Heart right ventricle (tissue), 16 donors: ENCODE measurements at regions not wholly inside any gene's neighbourhood (a gene's known extent, or its start where the extent isn't known, plus 50 kb on each side); places are given as distances from the start of the nearest gene placed in this dataset.
A peak's percentile ranks its signal among the peaks of the same experiment; 100 is the strongest.

Experiments used
- ATAC-seq, 8 donors: fragments of 200-7000 bp; cut with Tn5 transposase; one replicate each; pipeline ENCODE4 v1.9.1; 2020; ENCODE audit warnings: mild to moderate bottlenecking in 8 of 8, moderate library complexity in 8 of 8, moderate number of reproducible peaks in 1 of 8
- DNase-seq, 2 donors: peaks; one replicate each; pipeline ENCODE4 v3.0.0-alpha.2; 2020
- H3K27ac ChIP-seq, 10 donors: fragments of 200-600 bp; sonication (generic) in 2 of 10; one replicate each; pipeline versions ENCODE4 v1.5.0 to v1.8.0; 2020 to 2022; ENCODE audit warnings: mild to moderate bottlenecking in 3 of 10
- H3K27me3 ChIP-seq, 7 donors: fragments of 200-600 bp; one replicate each; pipeline ENCODE4 v1.8.0; 2021 to 2022; ENCODE audit warnings: mild to moderate bottlenecking in 2 of 7
- H3K36me3 ChIP-seq, 9 donors: fragments of 200-600 bp; sonication (generic) in 1 of 9; one replicate each; pipeline versions ENCODE4 v1.5.0 to v1.8.0; 2020 to 2022; ENCODE audit warnings: mild to moderate bottlenecking in 2 of 9
- H3K4me1 ChIP-seq, 9 donors: fragments of 200-600 bp; sonication (generic) in 1 of 9; one replicate each; pipeline versions ENCODE4 v1.5.0 to v1.8.0; 2020 to 2022; ENCODE audit warnings: mild to moderate bottlenecking in 4 of 9
- H3K4me3 ChIP-seq, 10 donors: fragments of 200-600 bp; sonication (generic) in 2 of 10; one replicate each; pipeline versions ENCODE4 v1.5.0 to v1.8.0; 2020 to 2022; ENCODE audit warnings: mild to moderate bottlenecking in 7 of 10, moderate library complexity in 2 of 10
- H3K9me3 ChIP-seq, 11 donors: fragments of 200-600 bp in 10 of 11; sonication (generic) in 2 of 11; one replicate each; pipeline versions ENCODE4 v1.5.0 to v1.8.0; 2013 to 2022; ENCODE audit warnings: mild to moderate bottlenecking in 2 of 11, control low read depth in 1 of 11, moderate library complexity in 1 of 11
- CTCF ChIP-seq, 9 donors: fragments of 200-600 bp; sonication (generic) in 2 of 9; IDR thresholded peaks; one replicate each; pipeline versions ENCODE4 v1.5.0 to v1.8.0; 2021 to 2022; ENCODE audit warnings: antibody characterized with exemption in 9 of 9, mild to moderate bottlenecking in 5 of 9, moderate library complexity in 1 of 9
- WGBS, 2 donors: extraction: QIAGEN DNeasy Blood & Tissue Kit; methylation state at CpG; one replicate each; pipeline ENCODE4 v1.1.7; 2013; ENCODE audit warnings: inconsistent platforms in 1 of 2; 5-methylcytosine and 5-hydroxymethylcytosine counted together
- intact Hi-C, 10 donors: fragments of 100-400 bp; cut with DNase I; formaldehyde crosslinking; loops; one replicate each; pipeline versions ENCODE4 v1.11.1 to v1.14.2; 2022
- donor health status: Arrhythmogenic right ventricular cardiomyopathy.
- donor health status: ischemic (EF 13 %, LVEDD 7.1; RV severe dilation, severe dysfunction).
- donor health status: healthy with polysubstance abuse.
- donor health status: DM: no; HTN: yes; CAD: no.
- donor health status: DM: no; HTN: no; CAD: no.
- donor health status: ischemic (EF 25% LVEDD 6.9; RV normal size, moderate dysfunction).
- donor health status: ischemic (EF 25% LVEDD 5.7; RV mildly dilated, moderate dysfunction).
- donor health status: healthy.
- donor health status: DM: yes; HTN: yes; CAD: no.
- donor health status: Ischemic cardiomyopathy.
- donor health status: ischemic (EF 35%, LVEDD 5.7; RV mildly dilated, moderate dysfunction).
- donor health status: nonischemic (EF 11% LVEDD 7.7; RV severe dilation, severe dysfunction).
- donor health status: DM: yes; HTN: yes; CAD: no.
- donor health status: PGD.
- donor health status: ischemic (EF 29% LVEDD 5.4; RV normal size, mild dysfunction).
- donor health status: nonischemic (EF 23%, LVEDD 6.1; RV moderate dilation, normal function).

GRCh38 chr22:27531782-27532530 lies 269.6 kb downstream of the MN1 start:
- Histone ChIP-seq H3K9me3 (peaks cover 0 to 10% (median 0%) of the 10 kb centered on the region in 11 donors), H3K4me3 (no peak overlapping the region), H3K36me3 (no peaks in the 10 kb centered on the region), H3K27me3 (peaks cover 0 to 16% (median 9%) of the 10 kb centered on the region in 7 donors), H3K4me1 (peaks cover 0 to 11% (median 0%) of the 10 kb centered on the region in 9 donors), H3K27ac (peak overlapping the region in 3 of 10 donors; percentile 7 to 37 (median 15))
- DNase-seq (no peak), ATAC-seq (peak in 6 of 8 donors; percentile 57 to 80 (median 74))
- intact Hi-C loops, result no loop called here
- WGBS, 2 donors, result 66 to 70% methylated on average over 8 of the region's 8 CpGs
- TF ChIP-seq CTCF (IDR thresholded peaks at IDR 0.05), result no peak

- Histone ChIP-seq H3K4me1 (peaks cover 0 to 20% (median 5%) of the 10 kb centered on the region in 9 donors), H3K9me3 (peaks cover 0 to 10% (median 0%) of the 10 kb centered on the region in 11 donors), H3K27ac (no peak overlapping the region), H3K27me3 (peaks cover 0 to 16% (median 9%) of the 10 kb centered on the region in 7 donors), H3K36me3 (no peaks in the 10 kb centered on the region), H3K4me3 (no peak overlapping the region)
- ATAC-seq (no peak), DNase-seq (no peak)
- intact Hi-C loops, result no loop called here
- 79 to 81% methylated on average over 8 of the region's 8 CpGs for WGBS, 2 donors
- TF ChIP-seq CTCF (IDR thresholded peaks at IDR 0.05), result no peak
Observed at GRCh38 chr22:27533105-27533745, 268.3 kb downstream of the MN1 start.

GRCh38 chr22:27534720-27535125 lies 266.8 kb downstream of the MN1 start:
- Histone ChIP-seq H3K27me3 (peaks cover 0 to 28% (median 12%) of the 10 kb centered on the region in 7 donors), H3K36me3 (no peaks in the 10 kb centered on the region), H3K4me3 (no peak overlapping the region), H3K4me1 (peaks cover 0 to 20% (median 5%) of the 10 kb centered on the region in 9 donors), H3K9me3 (peaks cover 0 to 10% (median 0%) of the 10 kb centered on the region in 11 donors), H3K27ac (no peak overlapping the region)
- intact Hi-C loops, result no loop called here
- DNase-seq (no peak), ATAC-seq (peak in 1 of 8 donors; percentile 27)
- no peak for TF ChIP-seq CTCF (IDR thresholded peaks at IDR 0.05)
- WGBS, 2 donors, result 65 to 69% methylated on average over 7 of the region's 7 CpGs

GRCh38 chr22:27535452-27535851 lies 266.1 kb downstream of the MN1 start:
- H3K4me1 ChIP-seq, result peaks cover 0 to 20% (median 5%) of the 10 kb centered on the region in 9 donors
- H3K9me3 ChIP-seq, result peaks cover 0 to 7% (median 0%) of the 10 kb centered on the region in 11 donors
- DNase-seq (no peak), ATAC-seq (no peak)
- peaks cover 0 to 32% (median 17%) of the 10 kb centered on the region in 7 donors for H3K27me3 ChIP-seq
- intact Hi-C loops, result no loop called here
- H3K4me3 ChIP-seq, result no peak overlapping the region
- no peak overlapping the region for H3K27ac ChIP-seq
- no peaks in the 10 kb centered on the region for H3K36me3 ChIP-seq
- TF ChIP-seq CTCF (IDR thresholded peaks at IDR 0.05), result no peak
- 94 to 100% methylated on average over 2 of the region's 2 CpGs for WGBS, 2 donors
